ENCODE measurements at regions not wholly inside any gene's neighbourhood (a gene's known extent, or its start where the extent isn't known, plus 50 kb on each side); places are given as distances from the start of the nearest gene placed in this dataset.

- Mint-ChIP-seq H3K9me3 (no peaks in the 10 kb centered on the region), H3K27ac (no peak overlapping the region)
- no peak overlapping the region for H4K91ac ChIP-seq (ENCODE audit: insufficient read length, low read depth, low read length)
Observed at GRCh38 chr2:103902347-103902746, 951.6 kb upstream of the POU3F3 start.

More at GRCh38 chr2:103902347-103902746, 951.6 kb upstream of the POU3F3 start:
- no peak overlapping the region for H3K4ac ChIP-seq (ENCODE audit: low read depth, low read length)
- no peaks in the 10 kb centered on the region for H3K27me3 ChIP-seq (ENCODE audit: insufficient read depth, low read length)
- no peaks in the 10 kb centered on the region for H4K20me1 ChIP-seq (ENCODE audit: control insufficient read depth, insufficient read depth, insufficient read length)
- no peak for TF ChIP-seq CTCF (conservative IDR thresholded peaks at IDR 0.05)
- no peak overlapping the region for H2AFZ ChIP-seq (ENCODE audit: low read length)
- H3K9ac ChIP-seq (ENCODE audit: extremely low read depth, insufficient read length, low read length): no peak overlapping the region
- no peaks in the 10 kb centered on the region for H3K4me1 ChIP-seq (ENCODE audit: insufficient read depth, low read length)
- H4K8ac ChIP-seq (replicated peaks; ENCODE audit: insufficient read length, low read depth, low read length): no peak overlapping the region
- H3K18ac ChIP-seq (ENCODE audit: insufficient read length, low read depth, low read length): no peak overlapping the region
- no peak overlapping the region for H2BK20ac ChIP-seq (ENCODE audit: low read depth, low read length, poor library complexity, severe bottlenecking)
- Mint-ChIP-seq H3K27me3 (ENCODE audit: low read depth) (no peaks in the 10 kb centered on the region), H3K4me1 (no peaks in the 10 kb centered on the region), H3K4me3 (no peak overlapping the region), H3K36me3 (ENCODE audit: insufficient read depth in 1 of 3, low read depth in 3 of 3) (no peaks in the 10 kb centered on the region)
- H3K79me2 ChIP-seq (ENCODE audit: insufficient read depth, low read length): no peaks in the 10 kb centered on the region
- no peak overlapping the region for H3K27ac ChIP-seq (ENCODE audit: insufficient read length, low read depth, low read length)
- H3K14ac ChIP-seq (ENCODE audit: insufficient read depth, low read length): no peak overlapping the region
- H2BK120ac ChIP-seq (ENCODE audit: low read depth, low read length, poor library complexity, severe bottlenecking): no peak overlapping the region
- no peak for DNase-seq
- no peak overlapping the region for H3T11ph ChIP-seq (ENCODE audit: low read length)
- no peaks in the 10 kb centered on the region for H3K23me2 ChIP-seq (ENCODE audit: insufficient read length, low read depth, low read length, poor library complexity, severe bottlenecking)
- H3K56ac ChIP-seq (ENCODE audit: insufficient read length, low read depth, low read length): no peak overlapping the region
- no peak overlapping the region for H4K5ac ChIP-seq (ENCODE audit: insufficient read length, low read depth, low read length)
- no peaks in the 10 kb centered on the region for H3K9me3 ChIP-seq (ENCODE audit: control insufficient read depth, low read depth, low read length)
- H3K79me1 ChIP-seq (ENCODE audit: insufficient read depth, low read depth, low read length, poor library complexity, severe bottlenecking): no peaks in the 10 kb centered on the region
- no peak overlapping the region for H3K4me2 ChIP-seq (ENCODE audit: insufficient read depth, insufficient read length, low read length)
- no peak overlapping the region for H2BK12ac ChIP-seq (ENCODE audit: insufficient read length, low read depth, low read length)
- H2BK5ac ChIP-seq (ENCODE audit: insufficient read length, low read length): no peak overlapping the region
- no peak overlapping the region for H2AK5ac ChIP-seq (ENCODE audit: insufficient read length, low read length)
- no peak overlapping the region for H3K23ac ChIP-seq (ENCODE audit: insufficient read length, low read depth, low read length)
- no peak overlapping the region for H2BK15ac ChIP-seq (ENCODE audit: low read depth, low read length)

Measured in H9 (cell line).